ENCODE measurements at regions not wholly inside any gene's neighbourhood (a gene's known extent, or its start where the extent isn't known, plus 50 kb on each side); places are given as distances from the start of the nearest gene placed in this dataset.

DNA sequence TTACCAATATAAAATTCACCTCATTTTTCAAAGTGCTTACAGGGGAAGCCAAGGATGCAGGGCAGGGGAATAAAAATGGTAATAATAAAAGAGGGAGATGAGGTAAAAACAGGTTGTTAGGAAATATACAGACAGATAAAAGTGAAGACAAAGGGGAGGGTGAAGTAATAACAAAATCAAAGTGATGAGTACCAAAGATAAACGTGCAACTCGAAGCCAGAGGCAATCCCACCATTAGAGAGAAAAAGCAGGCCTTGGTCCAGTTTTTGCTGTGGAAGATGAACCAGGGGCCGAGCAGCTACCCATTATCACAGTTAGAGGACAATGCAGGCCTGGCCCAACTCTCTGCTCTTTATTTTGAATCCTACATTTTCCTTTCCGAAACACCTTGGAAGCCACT, 99.6 kb upstream of the UPP2 start:
- no peak for TF ChIP-seq SIN3A (IDR thresholded peaks at IDR 0.05; ENCODE audit: borderline replicate concordance, insufficient read depth, low read length)
- TF ChIP-seq, protein P1, sequence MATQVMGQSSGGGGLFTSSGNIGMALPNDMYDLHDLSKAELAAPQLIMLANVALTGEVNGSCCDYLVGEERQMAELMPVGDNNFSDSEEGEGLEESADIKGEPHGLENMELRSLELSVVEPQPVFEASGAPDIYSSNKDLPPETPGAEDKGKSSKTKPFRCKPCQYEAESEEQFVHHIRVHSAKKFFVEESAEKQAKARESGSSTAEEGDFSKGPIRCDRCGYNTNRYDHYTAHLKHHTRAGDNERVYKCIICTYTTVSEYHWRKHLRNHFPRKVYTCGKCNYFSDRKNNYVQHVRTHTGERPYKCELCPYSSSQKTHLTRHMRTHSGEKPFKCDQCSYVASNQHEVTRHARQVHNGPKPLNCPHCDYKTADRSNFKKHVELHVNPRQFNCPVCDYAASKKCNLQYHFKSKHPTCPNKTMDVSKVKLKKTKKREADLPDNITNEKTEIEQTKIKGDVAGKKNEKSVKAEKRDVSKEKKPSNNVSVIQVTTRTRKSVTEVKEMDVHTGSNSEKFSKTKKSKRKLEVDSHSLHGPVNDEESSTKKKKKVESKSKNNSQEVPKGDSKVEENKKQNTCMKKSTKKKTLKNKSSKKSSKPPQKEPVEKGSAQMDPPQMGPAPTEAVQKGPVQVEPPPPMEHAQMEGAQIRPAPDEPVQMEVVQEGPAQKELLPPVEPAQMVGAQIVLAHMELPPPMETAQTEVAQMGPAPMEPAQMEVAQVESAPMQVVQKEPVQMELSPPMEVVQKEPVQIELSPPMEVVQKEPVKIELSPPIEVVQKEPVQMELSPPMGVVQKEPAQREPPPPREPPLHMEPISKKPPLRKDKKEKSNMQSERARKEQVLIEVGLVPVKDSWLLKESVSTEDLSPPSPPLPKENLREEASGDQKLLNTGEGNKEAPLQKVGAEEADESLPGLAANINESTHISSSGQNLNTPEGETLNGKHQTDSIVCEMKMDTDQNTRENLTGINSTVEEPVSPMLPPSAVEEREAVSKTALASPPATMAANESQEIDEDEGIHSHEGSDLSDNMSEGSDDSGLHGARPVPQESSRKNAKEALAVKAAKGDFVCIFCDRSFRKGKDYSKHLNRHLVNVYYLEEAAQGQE (IDR thresholded peaks at IDR 0.05; ENCODE audit: insufficient read depth in 1 of 2, low read depth in 2 of 2, low read length in 2 of 2), result no peak
- no peak for TF ChIP-seq FOXP2 (optimal IDR thresholded peaks at IDR 0.05; ENCODE audit: borderline replicate concordance, extremely low read depth, extremely low read length, insufficient read depth)
- TF ChIP-seq POLR2AphosphoS5 (IDR thresholded peaks at IDR 0.05; ENCODE audit: low read depth, low read length), result no peak
- no peak for TF ChIP-seq TAF1 (IDR thresholded peaks at IDR 0.05; ENCODE audit: borderline replicate concordance, insufficient read depth, low read length)

DNA sequence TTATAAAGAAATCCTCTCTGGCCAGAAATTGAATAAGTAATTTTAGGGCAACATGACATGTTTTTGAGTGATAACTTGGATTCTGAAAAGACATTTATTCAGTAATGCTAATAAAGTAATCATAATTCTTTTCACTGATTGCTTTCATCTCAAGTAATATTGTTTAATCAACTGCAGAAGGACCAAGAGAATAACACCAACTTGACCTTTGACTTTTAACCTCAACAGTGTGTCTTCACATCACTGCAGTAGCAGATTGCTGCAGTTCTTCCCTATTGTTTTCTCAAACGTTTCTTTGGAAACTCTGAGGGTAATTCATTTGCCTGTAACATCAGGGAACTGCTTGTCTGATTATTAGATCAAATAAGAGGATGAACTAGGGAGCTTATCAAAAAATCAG, 104.9 kb upstream of the UPP2 start:
- TF ChIP-seq, protein P1 (IDR thresholded peaks at IDR 0.05; ENCODE audit: insufficient read depth in 1 of 2, low read depth in 2 of 2, low read length in 2 of 2), result no peak
- TF ChIP-seq SIN3A (IDR thresholded peaks at IDR 0.05; ENCODE audit: borderline replicate concordance, insufficient read depth, low read length) (no peak), POLR2AphosphoS5 (IDR thresholded peaks at IDR 0.05; ENCODE audit: low read depth, low read length) (no peak), TAF1 (IDR thresholded peaks at IDR 0.05; ENCODE audit: borderline replicate concordance, insufficient read depth, low read length) (no peak), FOXP2 (optimal IDR thresholded peaks at IDR 0.05; ENCODE audit: borderline replicate concordance, extremely low read depth, extremely low read length, insufficient read depth) (no peak)

GRCh38 chr2:157995117-157995516, 106.6 kb upstream of the UPP2 start:
- TF ChIP-seq, protein P1 (IDR thresholded peaks at IDR 0.05; ENCODE audit: insufficient read depth in 1 of 2, low read depth in 2 of 2, low read length in 2 of 2), result no peak
- no peak for TF ChIP-seq SIN3A (IDR thresholded peaks at IDR 0.05; ENCODE audit: borderline replicate concordance, insufficient read depth, low read length)
- TF ChIP-seq FOXP2 (optimal IDR thresholded peaks at IDR 0.05; ENCODE audit: borderline replicate concordance, extremely low read depth, extremely low read length, insufficient read depth), result no peak
- no peak for TF ChIP-seq POLR2AphosphoS5 (IDR thresholded peaks at IDR 0.05; ENCODE audit: low read depth, low read length)
- TF ChIP-seq TAF1 (IDR thresholded peaks at IDR 0.05; ENCODE audit: borderline replicate concordance, insufficient read depth, low read length), result no peak

DNA sequence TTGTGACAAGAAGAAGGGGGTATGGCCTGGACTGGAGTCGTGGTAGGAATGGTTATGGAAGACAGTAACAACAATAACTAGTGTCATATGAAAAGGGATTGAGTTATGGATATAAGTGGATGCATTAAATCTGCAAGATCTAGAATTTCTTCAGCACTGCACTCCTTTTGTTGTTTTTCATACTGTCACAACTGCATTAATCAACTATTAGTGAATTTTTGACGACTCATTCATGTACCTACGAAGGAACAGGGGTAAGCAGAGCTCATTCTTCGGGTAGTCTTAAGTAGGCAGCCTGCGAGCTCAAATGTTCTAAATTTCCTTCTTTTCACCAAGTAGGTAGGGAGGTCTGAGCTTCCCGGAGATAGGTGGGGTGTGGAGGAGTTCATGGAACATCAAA, 109.7 kb upstream of the UPP2 start:
- TF ChIP-seq SIN3A (IDR thresholded peaks at IDR 0.05; ENCODE audit: borderline replicate concordance, insufficient read depth, low read length) (no peak), FOXP2 (optimal IDR thresholded peaks at IDR 0.05; ENCODE audit: borderline replicate concordance, extremely low read depth, extremely low read length, insufficient read depth) (no peak)

DNA sequence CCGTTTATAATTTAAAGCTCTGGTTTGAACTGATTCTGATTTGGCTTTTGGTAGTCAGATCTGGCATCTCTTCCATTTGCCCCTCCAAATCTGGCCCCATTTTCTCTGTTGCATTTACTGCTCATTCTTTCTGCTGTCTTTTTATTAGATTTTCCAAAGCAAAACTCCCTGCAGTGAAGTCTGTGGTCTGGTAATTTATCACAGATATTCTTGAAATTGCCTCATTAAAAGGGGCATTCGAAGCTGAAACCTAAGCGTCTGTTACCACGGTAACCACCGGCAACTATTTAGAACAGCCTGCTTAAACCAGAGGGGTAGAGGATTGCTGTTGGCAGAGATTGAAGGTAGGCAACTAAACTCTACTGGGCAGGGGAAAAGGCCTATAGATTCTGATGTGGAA, 111.5 kb upstream of the UPP2 start:
- TF ChIP-seq FOXP2 (optimal IDR thresholded peaks at IDR 0.05; ENCODE audit: borderline replicate concordance, extremely low read depth, extremely low read length, insufficient read depth) (no peak), TAF1 (IDR thresholded peaks at IDR 0.05; ENCODE audit: borderline replicate concordance, insufficient read depth, low read length) (no peak), SIN3A (IDR thresholded peaks at IDR 0.05; ENCODE audit: borderline replicate concordance, insufficient read depth, low read length) (no peak), POLR2AphosphoS5 (IDR thresholded peaks at IDR 0.05; ENCODE audit: low read depth, low read length) (no peak)
- TF ChIP-seq, protein P1 (IDR thresholded peaks at IDR 0.05; ENCODE audit: insufficient read depth in 1 of 2, low read depth in 2 of 2, low read length in 2 of 2), result no peak
